H1 (cell line): ENCODE measurements at regions not wholly inside any gene's neighbourhood (a gene's known extent, or its start where the extent isn't known, plus 50 kb on each side); places are given as distances from the start of the nearest gene placed in this dataset.

Source experiments
- ATF2 ChIP-seq: IDR thresholded peaks from 2 replicates; pipeline ENCODE4 v1.6.1; 2012; ENCODE audit warnings: low read length, inconsistent platforms
- CEBPB ChIP-seq: IDR thresholded peaks from 2 replicates; pipeline ENCODE4 v1.6.1; 2012; ENCODE audit warnings: low read depth, low read length
- CHD7 ChIP-seq: fragments of 300-600 bp; sonication (generic); IDR thresholded peaks from 2 replicates; pipeline ENCODE4 v1.7.1; 2012; ENCODE audit warnings: low read length, moderate library complexity, mild to moderate bottlenecking, inconsistent platforms; ENCODE audit not compliant: insufficient replicate concordance
- SIX5 ChIP-seq: IDR thresholded peaks from 2 replicates; pipeline ENCODE4 v1.6.1; 2011; ENCODE audit warnings: mild to moderate bottlenecking, low read depth, low read length

GRCh38 chr2:23159746-23160405, 225.1 kb upstream of the KLHL29 start (continued):
- TF ChIP-seq CHD7 (no peak), SIX5 (no peak), ATF2 (no peak), CEBPB (no peak)
- TF ChIP-seq, all 59 proteins: peak for 0
